Mesendoderm (in vitro differentiated cells): ENCODE measurements at regions not wholly inside any gene's neighbourhood (a gene's known extent, or its start where the extent isn't known, plus 50 kb on each side); places are given as distances from the start of the nearest gene placed in this dataset.
"Not testable (repeated sequence)": the region's sequence is repeated elsewhere in the genome, so short reads cannot be mapped to it uniquely, and the experiment has no call there.

ENCODE experiments used
- DNase-seq: peaks from one replicate; pipeline ENCODE4 v3.0.0; 2013
- H2AK5ac ChIP-seq: 2 replicates; pipeline ENCODE4 v1.6.1; 2013; ENCODE audit warnings: low read length, inconsistent platforms
- H2BK120ac ChIP-seq: 2 replicates; pipeline ENCODE4 v1.6.1; 2013; ENCODE audit warnings: low read depth, mild to moderate bottlenecking, low read length, moderate library complexity, mixed read lengths
- H2BK15ac ChIP-seq: replicated peaks from 2 replicates; pipeline ENCODE4 v1.6.1; 2013; ENCODE audit warnings: low read depth, mild to moderate bottlenecking, moderate library complexity
- H2BK5ac ChIP-seq: 2 replicates; pipeline ENCODE4 v1.6.1; 2013; ENCODE audit warnings: low read length, inconsistent platforms
- H3K18ac ChIP-seq: 2 replicates; pipeline ENCODE4 v1.6.1; 2013; ENCODE audit warnings: mild to moderate bottlenecking, low read length, mixed read lengths
- H3K23ac ChIP-seq: one replicate; pipeline ENCODE4 v1.6.1; 2013; ENCODE audit warnings: low read length
- H3K27ac ChIP-seq: 2 replicates; pipeline ENCODE4 v1.5.1; 2013; ENCODE audit warnings: low read depth, mild to moderate bottlenecking, inconsistent platforms, low read length, moderate library complexity
- H3K27me3 ChIP-seq: 2 replicates; pipeline ENCODE4 v1.6.1; 2013; ENCODE audit warnings: low read length, control low read depth, mild to moderate bottlenecking, inconsistent platforms; ENCODE audit not compliant: insufficient read depth, poor library complexity
- H3K36me3 ChIP-seq: 2 replicates; pipeline ENCODE4 v1.6.1; 2013; ENCODE audit warnings: low read length, inconsistent platforms; ENCODE audit not compliant: control insufficient read depth, insufficient read depth
- H3K4ac ChIP-seq: one replicate; pipeline ENCODE4 v1.6.1; 2013; ENCODE audit warnings: low read depth, mild to moderate bottlenecking, low read length, moderate library complexity
- H3K4me1 ChIP-seq: 2 replicates; pipeline ENCODE4 v1.6.1; 2013; ENCODE audit warnings: low read depth, low read length, inconsistent platforms; ENCODE audit not compliant: control insufficient read depth
- H3K4me2 ChIP-seq: 2 replicates; pipeline ENCODE4 v1.6.1; 2013; ENCODE audit warnings: low read length
- H3K4me3 ChIP-seq: 2 replicates; pipeline ENCODE4 v1.5.1; 2013; ENCODE audit warnings: mild to moderate bottlenecking, low read length
- H3K56ac ChIP-seq: one replicate; pipeline ENCODE4 v1.6.1; 2013; ENCODE audit warnings: low read length
- H3K79me1 ChIP-seq: 2 replicates; pipeline ENCODE4 v1.6.1; 2013; ENCODE audit warnings: low read length, inconsistent platforms
- H3K79me2 ChIP-seq: 2 replicates; pipeline ENCODE4 v1.6.1; 2013; ENCODE audit warnings: mild to moderate bottlenecking, low read length; ENCODE audit not compliant: control insufficient read depth, insufficient read depth
- H3K9ac ChIP-seq: 2 replicates; pipeline ENCODE4 v1.6.1; 2013; ENCODE audit warnings: low read length, inconsistent platforms
- H4K5ac ChIP-seq: one replicate; pipeline ENCODE4 v1.6.1; 2013; ENCODE audit warnings: low read length
- H4K8ac ChIP-seq: one replicate; pipeline ENCODE4 v1.6.1; 2013; ENCODE audit warnings: low read depth, mild to moderate bottlenecking, control low read depth, low read length, moderate library complexity
- WGBS: extraction: QIAGEN DNeasy Blood & Tissue Kit; methylation state at CpG from one replicate; pipeline ENCODE4 v1.1.7; 2013; ENCODE audit warnings: low lambda C conversion rate, missing lambda C conversion rate; ENCODE audit not compliant: insufficient coverage; ENCODE audit errors: extremely low coverage; 5-methylcytosine and 5-hydroxymethylcytosine counted together

GRCh38 chr1:119253366-119253765 is 112.9 kb upstream of the WARS2 start:
- Histone ChIP-seq H3K4me2 (no peak overlapping the region), H3K18ac (no peak overlapping the region), H2BK5ac (no peak overlapping the region), H3K79me2 (no peaks in the 10 kb centered on the region), H2BK120ac (no peak overlapping the region), H3K4ac (no peak overlapping the region), H3K9ac (no peak overlapping the region), H3K27ac (no peak overlapping the region), H3K79me1 (no peaks in the 10 kb centered on the region), H2BK15ac (no peak overlapping the region), H3K4me3 (no peak overlapping the region), H4K8ac (no peak overlapping the region), H3K27me3 (no peaks in the 10 kb centered on the region), H3K36me3 (no peaks in the 10 kb centered on the region), H3K4me1 (no peaks in the 10 kb centered on the region), H3K56ac (no peak overlapping the region), H4K5ac (no peak overlapping the region), H2AK5ac (no peak overlapping the region), H3K23ac (no peak overlapping the region)
- no CpG with 5 or more reads among the region's 1 CpG for whole genome bisulfite sequencing
- DNase-seq = no peak

- H4K5ac ChIP-seq = no peak overlapping the region
- H2BK120ac ChIP-seq = no peak overlapping the region
- H3K23ac ChIP-seq = no peak overlapping the region
- no peak overlapping the region for H3K9ac ChIP-seq
- no peaks in the 10 kb centered on the region for H3K79me1 ChIP-seq
- H3K56ac ChIP-seq = no peak overlapping the region
- H3K4me3 ChIP-seq = no peak overlapping the region
- H2AK5ac ChIP-seq = no peak overlapping the region
- H2BK5ac ChIP-seq = no peak overlapping the region
- H2BK15ac ChIP-seq = no peak overlapping the region
- H3K18ac ChIP-seq = no peak overlapping the region
- H4K8ac ChIP-seq = no peak overlapping the region
- DNase-seq = peak; percentile 44
- H3K4me1 ChIP-seq = no peaks in the 10 kb centered on the region
- no peaks in the 10 kb centered on the region for H3K79me2 ChIP-seq
- H3K27ac ChIP-seq = no peak overlapping the region
- no peaks in the 10 kb centered on the region for H3K36me3 ChIP-seq
- H3K4ac ChIP-seq = no peak overlapping the region
- H3K4me2 ChIP-seq = no peak overlapping the region
- no CpG with 5 or more reads among the region's 3 CpGs for WGBS
- no peaks in the 10 kb centered on the region for H3K27me3 ChIP-seq
Observed at GRCh38 chr1:119254067-119254720, 113.7 kb upstream of the WARS2 start.

GRCh38 chr1:119256089-119256488 is 112.5 kb upstream of the HAO2 start:
- H3K56ac ChIP-seq, H3K4me2 ChIP-seq, H2AK5ac ChIP-seq, H3K4ac ChIP-seq, H3K36me3 ChIP-seq, H2BK15ac ChIP-seq, H3K27ac ChIP-seq, H3K18ac ChIP-seq, H3K27me3 ChIP-seq, H3K79me2 ChIP-seq, H4K5ac ChIP-seq, H3K4me1 ChIP-seq, H3K23ac ChIP-seq, H4K8ac ChIP-seq, H3K4me3 ChIP-seq, H3K9ac ChIP-seq, DNase-seq, H2BK120ac ChIP-seq, H3K79me1 ChIP-seq, H2BK5ac ChIP-seq: not testable (repeated sequence)
- WGBS = no CpG with 5 or more reads among the region's 1 CpG

GRCh38 chr1:119260506-119260905 is 108.1 kb upstream of the HAO2 start:
- H3K4me2 ChIP-seq = no peak overlapping the region
- no peaks in the 10 kb centered on the region for H3K79me1 ChIP-seq
- no peaks in the 10 kb centered on the region for H3K4me1 ChIP-seq
- no peak overlapping the region for H2BK5ac ChIP-seq
- H2BK120ac ChIP-seq = no peak overlapping the region
- H3K4ac ChIP-seq = no peak overlapping the region
- H4K8ac ChIP-seq = no peak overlapping the region
- H3K4me3 ChIP-seq = no peak overlapping the region
- no peak overlapping the region for H2BK15ac ChIP-seq
- no peak overlapping the region for H3K27ac ChIP-seq
- no peak overlapping the region for H3K9ac ChIP-seq
- no peak overlapping the region for H2AK5ac ChIP-seq
- WGBS = no CpG with 5 or more reads among the region's 5 CpGs
- H3K27me3 ChIP-seq = no peaks in the 10 kb centered on the region
- no peaks in the 10 kb centered on the region for H3K79me2 ChIP-seq
- no peak overlapping the region for H3K18ac ChIP-seq
- H4K5ac ChIP-seq = no peak overlapping the region
- no peaks in the 10 kb centered on the region for H3K36me3 ChIP-seq
- DNase-seq = peak; percentile 13
- no peak overlapping the region for H3K56ac ChIP-seq
- no peak overlapping the region for H3K23ac ChIP-seq

GRCh38 chr1:119266386-119266785 is 102.2 kb upstream of the HAO2 start:
- no CpG with 5 or more reads among the region's 1 CpG for WGBS
- no peak overlapping the region for H3K4me2 ChIP-seq
- no peak overlapping the region for H3K4ac ChIP-seq
- H3K79me2 ChIP-seq = no peaks in the 10 kb centered on the region
- no peaks in the 10 kb centered on the region for H3K79me1 ChIP-seq
- no peak overlapping the region for H2BK15ac ChIP-seq
- H2AK5ac ChIP-seq = no peak overlapping the region
- H3K9ac ChIP-seq = no peak overlapping the region
- H4K5ac ChIP-seq = no peak overlapping the region
- no peaks in the 10 kb centered on the region for H3K27me3 ChIP-seq
- no peak overlapping the region for H3K18ac ChIP-seq
- no peak overlapping the region for H3K27ac ChIP-seq
- H4K8ac ChIP-seq = no peak overlapping the region
- no peak for DNase-seq
- no peak overlapping the region for H2BK5ac ChIP-seq
- H3K56ac ChIP-seq = no peak overlapping the region
- no peaks in the 10 kb centered on the region for H3K36me3 ChIP-seq
- H3K23ac ChIP-seq = no peak overlapping the region
- no peak overlapping the region for H3K4me3 ChIP-seq
- no peak overlapping the region for H2BK120ac ChIP-seq
- H3K4me1 ChIP-seq = no peaks in the 10 kb centered on the region

- H3K4me2 ChIP-seq = no peak overlapping the region
- no peaks in the 10 kb centered on the region for H3K79me1 ChIP-seq
- no CpG with 5 or more reads among the region's 3 CpGs for WGBS
- no peak overlapping the region for H3K56ac ChIP-seq
- H4K5ac ChIP-seq = no peak overlapping the region
- H2BK120ac ChIP-seq = no peak overlapping the region
- DNase-seq = no peak
- no peaks in the 10 kb centered on the region for H3K27me3 ChIP-seq
- H3K23ac ChIP-seq = no peak overlapping the region
- H3K4me3 ChIP-seq = no peak overlapping the region
- H2AK5ac ChIP-seq = no peak overlapping the region
- no peaks in the 10 kb centered on the region for H3K79me2 ChIP-seq
- no peak overlapping the region for H3K4ac ChIP-seq
- no peak overlapping the region for H3K18ac ChIP-seq
- no peaks in the 10 kb centered on the region for H3K36me3 ChIP-seq
- H3K4me1 ChIP-seq = no peaks in the 10 kb centered on the region
- H3K27ac ChIP-seq = no peak overlapping the region
- H4K8ac ChIP-seq = no peak overlapping the region
- no peak overlapping the region for H2BK15ac ChIP-seq
- no peak overlapping the region for H2BK5ac ChIP-seq
- H3K9ac ChIP-seq = no peak overlapping the region
Observed at GRCh38 chr1:119266858-119267257, 101.7 kb upstream of the HAO2 start.
